EH (cell line): ENCODE measurements at regions not wholly inside any gene's neighbourhood (a gene's known extent, or its start where the extent isn't known, plus 50 kb on each side); places are given as distances from the start of the nearest gene placed in this dataset.
"Not testable (repeated sequence)": the region's sequence is repeated elsewhere in the genome, so short reads cannot be mapped to it uniquely, and the experiment has no call there.

Source experiments
- DNase-seq: peaks from one replicate; pipeline ENCODE4 v3.0.0-alpha.2; 2015; ENCODE audit warnings: low read depth

DNA sequence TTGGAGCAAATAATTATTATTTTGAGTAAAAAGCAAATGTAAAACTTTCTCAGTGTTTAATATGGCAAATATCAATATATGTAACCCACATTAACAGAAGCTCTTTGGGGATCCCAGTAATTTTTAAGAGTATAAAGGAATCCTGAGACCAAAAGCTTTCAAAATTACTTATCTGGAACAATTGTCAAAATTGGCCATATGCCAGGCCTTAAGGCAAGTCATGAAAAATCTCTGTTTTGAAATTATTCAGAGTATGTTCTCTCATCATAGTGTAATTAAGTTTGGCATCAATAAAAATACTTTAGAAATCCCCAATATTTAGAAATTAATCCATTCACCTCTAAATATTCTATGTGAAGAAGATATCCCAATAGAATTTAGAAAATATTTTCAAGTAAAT lies 225.3 kb upstream of the ARL4C start:
- no peak for DNase-seq

DNA sequence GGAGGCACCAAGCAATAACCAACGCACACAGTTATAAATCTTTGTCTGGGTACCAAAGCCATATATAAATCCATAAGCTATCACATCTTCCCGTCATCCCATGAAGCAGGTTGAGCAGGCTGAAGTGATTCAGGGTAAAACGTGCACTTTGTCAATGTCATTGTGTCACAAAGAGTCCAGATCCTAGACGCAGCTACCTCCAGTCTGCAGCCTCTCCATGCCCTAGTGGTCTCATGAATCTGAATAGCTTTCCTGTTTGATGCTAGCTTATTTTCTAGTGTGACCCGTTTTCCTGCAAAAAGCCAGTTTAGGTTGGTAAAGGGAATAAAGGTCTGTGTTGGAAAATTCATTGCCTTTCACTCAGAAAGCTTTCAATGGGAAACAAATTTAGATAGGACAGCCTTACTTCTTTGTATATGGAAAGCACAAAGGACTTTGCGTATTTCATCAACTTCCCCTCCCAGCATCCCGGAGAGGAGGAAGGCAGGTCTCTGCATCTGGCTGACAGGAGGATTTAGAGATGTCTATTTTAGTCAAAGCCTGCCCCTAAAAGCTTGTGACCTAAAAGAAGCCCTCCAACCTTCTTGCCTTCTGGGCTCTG lies 222.3 kb upstream of the ARL4C start:
- DNase-seq, result no peak

DNA sequence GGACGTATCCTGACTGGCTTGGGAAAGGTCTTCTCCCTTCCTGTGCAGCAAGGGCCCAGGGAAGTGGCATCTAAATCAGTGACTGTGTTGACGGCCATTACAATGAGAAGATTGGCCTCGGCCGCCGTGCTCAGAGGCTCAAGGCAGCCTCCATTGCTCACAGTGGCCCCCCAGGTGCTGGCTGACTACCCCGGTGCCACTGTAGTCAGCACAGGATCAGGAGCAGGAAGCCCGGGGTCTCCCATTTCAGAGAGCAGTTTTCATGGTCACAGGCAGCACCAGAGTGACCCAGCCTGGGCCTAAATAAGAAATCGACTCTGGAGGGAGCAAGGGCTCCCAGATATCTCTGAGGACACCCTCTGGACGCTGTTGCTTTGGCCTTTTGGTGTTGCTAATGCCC lies 219.4 kb upstream of the ARL4C start:
- DNase-seq, result no peak

DNA sequence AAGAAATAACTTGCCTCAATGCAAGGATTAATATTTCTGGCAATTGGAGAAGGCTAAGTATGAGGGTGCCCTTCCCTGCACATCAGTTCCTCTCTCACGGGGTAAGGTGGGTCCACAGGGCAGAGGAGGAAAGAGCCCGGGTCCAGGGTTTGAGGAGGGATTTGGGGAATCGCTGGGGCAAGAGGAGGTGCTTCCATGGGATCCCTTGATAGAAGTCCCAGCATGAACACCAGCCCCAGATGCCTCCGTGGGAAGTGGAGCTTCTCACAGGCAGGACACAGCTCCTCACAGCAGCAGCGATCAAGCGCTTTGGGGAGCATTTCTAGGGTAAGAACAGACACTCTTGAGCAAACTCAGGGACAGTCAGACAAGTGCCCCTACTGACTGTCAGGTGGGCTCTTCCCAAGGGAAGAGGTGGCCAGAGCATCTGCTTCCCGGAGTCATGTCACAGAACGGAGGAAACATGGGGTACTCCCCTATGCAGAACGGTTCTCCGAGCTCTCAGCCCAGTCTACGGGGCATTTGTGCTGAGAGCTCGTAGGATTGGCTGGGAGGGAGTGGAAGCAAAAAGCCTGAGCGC lies 218.9 kb upstream of the ARL4C start:
- no peak for DNase-seq

DNA sequence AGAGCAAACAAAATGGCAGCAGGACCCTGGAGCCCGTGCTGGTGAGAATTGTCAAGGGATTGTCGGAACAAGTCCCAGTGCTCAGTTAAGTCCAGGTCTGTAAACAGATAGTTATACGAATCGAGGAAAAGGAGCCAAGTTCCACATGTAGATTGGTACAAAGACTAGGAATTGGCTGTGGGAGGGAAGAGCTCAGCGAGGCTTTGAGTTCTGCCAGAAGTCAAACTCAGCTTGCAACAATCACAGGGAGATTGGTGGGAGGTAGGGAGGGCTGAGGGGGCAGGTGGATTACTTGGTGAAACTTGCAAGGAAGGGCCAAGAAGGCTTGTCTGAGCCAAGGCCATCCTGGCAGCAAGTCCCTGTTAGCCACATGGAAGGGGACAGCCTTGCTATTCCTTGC lies 217.8 kb upstream of the ARL4C start:
- no peak for DNase-seq

DNA sequence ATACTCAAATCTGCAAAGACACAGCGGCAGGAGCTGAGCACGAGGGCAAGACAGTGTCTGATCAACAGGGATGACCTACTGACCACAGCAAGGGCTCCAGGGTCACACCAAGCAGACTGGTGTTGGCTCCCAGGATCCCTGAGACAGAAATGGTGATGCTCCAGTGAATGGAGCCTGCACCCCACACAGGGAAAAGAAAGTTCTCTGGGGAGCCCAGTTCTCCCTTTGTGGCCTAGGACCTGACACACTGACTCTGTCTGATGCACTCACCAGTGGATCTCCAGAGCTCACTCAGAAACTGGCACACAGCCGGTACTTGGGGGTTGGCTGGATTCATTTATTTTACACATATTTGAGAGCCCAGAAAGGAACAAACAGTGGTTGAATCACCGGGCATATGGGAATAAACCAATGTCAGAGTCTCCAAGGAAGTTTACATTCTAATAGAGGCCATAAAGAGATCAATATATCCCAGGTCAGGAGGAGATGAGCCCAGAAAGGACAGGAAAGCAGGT lies 215.6 kb upstream of the ARL4C start:
- DNase-seq, result no peak

DNA sequence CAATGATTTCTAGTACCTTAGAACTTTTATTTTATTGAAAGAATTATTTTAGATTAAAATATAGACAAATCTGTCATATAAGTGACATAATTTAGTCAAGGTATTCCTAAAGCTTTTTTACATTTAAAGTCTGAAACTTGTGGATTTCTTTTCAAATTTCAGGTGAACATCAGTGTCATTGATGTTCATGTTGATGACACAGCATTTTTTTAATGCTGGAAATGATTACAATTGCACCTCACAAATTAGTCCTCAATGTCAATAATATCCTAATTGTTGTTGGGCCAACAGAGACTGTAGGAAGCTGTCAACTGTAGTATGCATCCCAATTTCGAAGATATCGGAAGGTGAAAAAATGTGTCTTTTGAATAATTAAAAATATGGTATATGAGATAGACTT lies 214.4 kb upstream of the ARL4C start:
- DNase-seq, result no peak

DNA sequence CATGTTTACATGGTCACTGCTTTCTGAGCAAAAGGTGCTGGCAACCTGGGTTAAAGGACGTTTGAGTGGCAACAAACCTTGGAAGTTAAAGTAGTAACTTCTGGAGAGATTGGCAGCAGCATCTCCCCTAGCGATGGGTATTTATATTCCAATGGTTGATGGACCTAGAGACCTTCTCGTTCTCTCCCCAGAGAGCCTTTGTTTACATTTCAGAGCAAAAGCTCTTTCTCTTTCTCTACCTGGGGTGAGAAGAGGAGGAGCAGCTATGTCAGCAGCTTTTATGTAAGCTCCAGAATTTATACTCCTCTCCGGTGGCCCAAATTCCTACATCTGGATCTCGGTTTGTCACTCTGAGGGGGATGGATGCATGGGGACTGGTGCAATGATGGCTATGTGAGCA lies 213.7 kb upstream of the ARL4C start:
- no peak for DNase-seq

DNA sequence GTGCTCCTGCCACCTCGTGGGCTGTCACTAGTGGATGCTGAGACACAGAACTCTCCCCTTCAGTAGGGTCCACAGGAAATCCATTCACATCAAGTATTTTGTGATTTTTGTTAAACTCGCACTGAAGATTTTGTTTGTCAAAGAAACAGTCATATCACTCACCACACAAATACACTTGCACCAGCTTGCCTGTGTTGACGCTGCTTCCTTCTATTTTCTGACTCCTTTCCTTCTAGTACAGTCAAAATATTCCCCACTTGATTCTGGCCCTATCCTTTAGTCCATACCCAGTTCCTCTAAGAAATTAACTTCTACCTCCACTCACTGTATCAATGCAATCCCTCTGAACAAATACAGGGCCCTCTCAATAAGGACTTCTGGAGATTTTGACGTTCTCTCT lies 213.2 kb upstream of the ARL4C start:
- DNase-seq, result no peak

DNA sequence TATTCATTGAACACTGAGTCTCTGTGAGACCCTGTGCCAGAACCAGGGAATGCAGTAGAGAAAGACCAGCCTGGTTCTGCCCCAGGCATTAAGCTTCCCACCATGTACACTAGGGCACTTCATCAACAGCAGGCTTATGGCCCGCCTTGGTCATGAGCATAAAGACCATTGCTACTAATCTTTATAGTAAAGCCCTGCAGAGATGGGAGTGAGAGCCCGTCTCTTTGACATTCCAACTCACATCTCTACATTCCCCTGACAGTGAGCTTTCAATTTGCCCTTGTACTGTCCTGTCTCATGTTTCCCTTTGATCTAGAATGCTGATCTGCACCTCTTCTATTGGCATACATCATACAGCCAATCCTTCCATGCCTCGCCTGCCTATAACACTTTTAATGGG lies 211.8 kb upstream of the ARL4C start:
- no peak for DNase-seq

DNA sequence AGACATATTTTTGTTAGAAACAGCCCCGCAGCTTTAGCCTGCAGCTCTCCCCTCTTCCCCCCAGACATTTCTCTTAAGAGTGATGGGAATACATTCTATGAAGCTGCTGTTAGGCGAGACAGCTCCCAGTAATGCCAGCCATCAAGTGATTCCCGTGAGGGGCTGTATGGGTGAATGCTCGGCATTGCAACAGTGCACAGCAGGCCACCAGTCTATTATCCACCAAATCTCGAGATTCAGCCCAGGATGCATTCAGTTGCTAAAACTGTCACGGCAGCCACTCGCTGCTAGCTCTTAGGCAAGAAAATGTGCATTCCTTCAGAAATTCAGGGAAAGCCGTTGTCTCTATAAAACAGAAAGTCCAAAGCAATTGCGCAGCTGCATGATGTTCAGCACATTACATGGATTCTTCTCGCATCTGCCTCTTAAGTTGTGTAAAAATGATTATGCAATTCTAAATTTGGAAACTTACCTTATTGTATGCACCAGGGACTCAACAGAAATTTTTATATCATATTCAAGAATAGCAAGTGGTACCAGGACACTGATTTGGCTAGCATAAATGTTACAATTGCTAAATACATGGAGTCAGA lies 211.3 kb upstream of the ARL4C start:
- DNase-seq, result peak; percentile 50

DNA sequence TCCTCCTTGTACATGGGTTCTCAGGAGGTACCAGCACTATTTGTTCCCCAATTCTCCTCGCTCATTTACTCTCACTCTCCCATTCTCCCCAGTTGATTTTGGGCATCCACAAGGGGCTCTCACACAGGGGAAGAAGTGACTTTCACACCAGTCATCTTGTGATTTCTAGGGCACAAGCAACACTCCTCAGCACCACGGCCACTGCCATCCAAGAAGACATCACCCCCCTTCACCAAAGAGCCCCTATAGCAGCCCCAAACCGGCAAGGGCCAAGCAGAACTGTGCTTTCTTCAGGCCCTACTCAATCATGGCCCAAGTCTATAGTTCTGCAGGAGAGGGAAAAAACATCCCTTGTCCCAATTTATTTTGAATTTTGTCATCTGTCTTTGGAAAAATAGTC lies 209.2 kb upstream of the ARL4C start:
- DNase-seq, result no peak

DNA sequence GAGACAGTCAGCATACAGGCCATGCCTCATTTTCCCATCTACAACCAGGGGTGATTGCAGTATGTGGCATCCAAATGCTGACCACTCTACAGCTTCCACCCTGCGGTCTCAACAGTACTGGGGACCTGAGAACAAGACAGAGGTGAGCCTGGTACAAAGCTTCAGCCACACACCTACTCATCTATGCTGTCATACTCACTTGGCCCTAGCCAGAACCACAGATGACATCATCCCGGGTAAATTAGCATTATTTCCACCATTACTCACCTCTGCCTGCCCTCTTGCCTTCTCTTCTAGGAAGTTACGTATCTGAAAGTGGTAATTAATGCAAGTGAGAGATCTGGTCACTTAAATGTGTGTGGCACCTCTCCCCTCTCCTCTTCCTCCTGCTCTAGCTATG lies 208.2 kb upstream of the ARL4C start:
- DNase-seq, result peak; percentile 50

DNA sequence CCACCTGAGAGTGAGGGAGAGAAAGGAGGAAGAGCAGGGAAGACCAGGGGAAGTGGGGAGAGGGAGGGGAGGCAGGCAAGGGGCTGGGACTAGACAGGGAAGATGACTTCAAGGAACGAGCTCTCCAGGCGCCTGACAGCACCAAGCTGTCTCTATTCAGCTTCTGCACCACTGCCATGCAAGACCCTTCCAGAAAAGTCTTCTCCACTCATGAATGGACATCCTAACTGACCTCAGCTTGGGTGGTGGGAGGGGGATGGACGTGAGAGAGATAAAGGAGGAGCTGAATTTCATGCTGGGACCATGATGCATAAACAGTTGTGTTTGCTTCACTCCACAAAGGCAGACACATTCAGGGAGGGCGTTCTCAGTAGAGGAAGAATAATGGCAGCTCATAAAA lies 206.4 kb upstream of the ARL4C start:
- DNase-seq, result no peak

DNA sequence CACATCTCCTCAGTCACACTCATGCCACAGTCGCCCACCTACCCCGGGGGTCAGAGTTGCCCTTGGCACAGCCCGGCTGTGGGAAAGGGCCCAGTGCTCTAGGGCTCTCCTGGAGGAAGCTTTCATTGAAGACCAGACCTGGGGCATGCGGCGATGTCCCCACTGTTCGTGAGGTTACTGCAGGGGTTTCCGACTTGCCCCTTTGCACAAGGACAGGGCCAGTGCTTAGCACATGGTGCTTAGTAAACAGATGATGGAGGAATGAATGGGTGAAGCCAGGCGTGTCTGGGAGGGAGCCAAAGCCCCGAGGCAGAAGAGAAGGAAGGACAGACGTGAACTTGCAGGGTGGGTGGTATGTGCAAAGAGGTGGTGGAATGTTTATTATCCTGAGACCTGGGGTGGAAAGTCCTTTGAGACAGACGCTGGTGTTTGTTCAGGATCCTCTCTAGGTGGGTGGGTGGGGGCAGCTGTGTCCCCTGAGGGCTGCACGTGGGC lies 205.9 kb upstream of the ARL4C start:
- DNase-seq, result peak; percentile 70

DNA sequence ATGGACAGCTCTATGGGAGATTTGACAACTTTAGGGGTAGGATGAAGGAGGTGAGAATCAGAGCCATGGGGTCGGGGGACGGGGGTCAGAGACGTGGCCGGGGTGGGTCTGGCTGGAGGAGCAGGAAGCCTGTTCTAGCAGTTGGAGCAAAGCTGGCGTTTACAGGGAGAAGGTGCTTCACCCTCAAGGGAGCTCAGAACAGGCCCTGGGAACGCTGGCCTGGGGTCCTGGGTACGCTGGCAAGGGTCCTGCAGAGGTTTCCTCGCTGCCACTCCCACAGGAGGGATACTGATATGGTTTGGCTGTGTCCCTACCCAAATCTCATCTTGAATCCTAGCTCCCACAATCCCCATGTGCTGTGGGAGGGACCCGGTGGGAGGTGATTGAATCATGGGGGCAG lies 205.0 kb upstream of the ARL4C start:
- no peak for DNase-seq

DNA sequence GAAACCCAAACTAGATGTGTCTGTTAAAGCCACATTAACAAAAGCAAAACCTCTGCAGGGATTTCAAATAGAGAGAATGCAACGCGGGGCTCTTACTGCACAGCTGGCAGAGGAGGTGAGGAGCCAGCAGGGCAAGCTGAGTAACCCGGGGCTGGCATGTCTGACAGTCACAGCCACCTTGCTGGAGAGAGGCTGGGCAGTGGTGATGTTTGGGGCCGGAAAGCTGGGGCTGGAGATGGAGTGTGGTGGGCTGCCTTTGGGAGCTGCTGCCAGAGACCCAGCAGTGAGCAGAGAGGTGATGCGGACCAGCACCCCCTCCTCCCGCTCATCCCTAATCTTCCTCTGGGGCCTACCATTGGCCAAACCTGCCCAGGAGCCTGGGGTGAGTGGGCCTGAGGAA lies 204.5 kb upstream of the ARL4C start:
- DNase-seq, result no peak

DNA sequence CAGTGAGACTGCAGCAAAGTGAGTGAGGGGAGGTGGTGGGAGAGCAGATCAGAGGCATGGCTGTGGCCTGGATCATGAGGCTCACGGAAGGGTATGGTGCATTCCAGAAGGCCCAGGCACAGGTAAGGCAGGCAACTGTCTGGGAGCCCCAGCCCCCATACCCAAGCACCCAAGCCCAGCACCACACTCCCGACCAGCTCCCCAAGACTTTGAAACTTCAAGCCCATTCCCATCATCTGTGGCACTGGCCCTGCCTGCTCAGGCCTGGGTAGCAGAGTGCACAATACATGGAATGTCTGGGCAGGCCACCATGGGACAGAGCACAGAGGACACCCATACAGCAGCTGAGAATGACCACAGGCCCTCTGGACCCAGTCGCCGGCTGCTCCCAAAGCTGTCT lies 202.6 kb upstream of the ARL4C start:
- no peak for DNase-seq

DNA sequence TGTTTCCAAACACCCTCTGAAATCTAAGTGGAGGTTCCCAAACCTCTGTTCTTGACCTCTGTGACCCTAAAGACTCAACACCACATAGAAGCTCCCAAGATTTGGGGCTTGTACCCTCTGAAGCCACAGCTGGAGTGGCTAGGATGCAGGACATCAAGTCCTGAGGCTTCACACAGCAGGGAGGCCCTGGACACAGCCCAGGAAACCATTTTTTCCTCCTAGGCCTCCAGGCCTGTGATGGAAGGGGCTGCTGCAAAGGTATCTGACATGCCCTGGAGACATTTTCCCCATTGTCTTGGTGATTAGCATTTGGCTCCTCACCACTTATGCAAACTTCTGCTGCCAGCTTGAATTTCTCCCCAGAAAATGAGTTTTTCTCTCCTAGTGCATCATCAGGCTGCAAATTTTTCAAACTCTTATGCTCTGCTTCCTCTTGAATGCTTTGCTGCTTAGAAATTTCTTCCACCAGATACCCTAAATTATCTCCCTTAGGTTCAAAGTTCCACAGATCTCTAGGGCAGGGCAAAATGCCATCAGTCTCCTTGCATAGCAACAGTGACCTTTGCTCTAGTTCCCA lies 200.5 kb upstream of the ARL4C start:
- not testable (repeated sequence) for DNase-seq

DNA sequence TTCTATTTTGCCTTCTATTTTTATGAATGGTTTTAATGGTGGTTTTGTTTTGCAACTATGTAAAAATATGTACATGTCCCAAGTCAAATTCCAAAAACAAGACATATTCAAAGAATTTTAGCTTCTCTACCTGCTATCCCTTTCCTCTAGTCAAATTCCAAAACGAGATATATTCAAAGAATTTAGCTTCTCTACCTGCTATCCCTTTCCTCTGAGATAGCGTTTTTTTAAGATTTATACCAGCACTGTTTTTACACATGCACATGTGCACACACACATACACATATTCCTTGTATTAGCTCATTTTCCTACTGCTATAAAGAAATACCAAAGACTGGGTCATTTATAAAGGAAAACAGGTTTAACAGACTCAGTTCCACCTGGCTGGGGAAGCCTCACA lies 199.1 kb upstream of the ARL4C start:
- no peak for DNase-seq

DNA sequence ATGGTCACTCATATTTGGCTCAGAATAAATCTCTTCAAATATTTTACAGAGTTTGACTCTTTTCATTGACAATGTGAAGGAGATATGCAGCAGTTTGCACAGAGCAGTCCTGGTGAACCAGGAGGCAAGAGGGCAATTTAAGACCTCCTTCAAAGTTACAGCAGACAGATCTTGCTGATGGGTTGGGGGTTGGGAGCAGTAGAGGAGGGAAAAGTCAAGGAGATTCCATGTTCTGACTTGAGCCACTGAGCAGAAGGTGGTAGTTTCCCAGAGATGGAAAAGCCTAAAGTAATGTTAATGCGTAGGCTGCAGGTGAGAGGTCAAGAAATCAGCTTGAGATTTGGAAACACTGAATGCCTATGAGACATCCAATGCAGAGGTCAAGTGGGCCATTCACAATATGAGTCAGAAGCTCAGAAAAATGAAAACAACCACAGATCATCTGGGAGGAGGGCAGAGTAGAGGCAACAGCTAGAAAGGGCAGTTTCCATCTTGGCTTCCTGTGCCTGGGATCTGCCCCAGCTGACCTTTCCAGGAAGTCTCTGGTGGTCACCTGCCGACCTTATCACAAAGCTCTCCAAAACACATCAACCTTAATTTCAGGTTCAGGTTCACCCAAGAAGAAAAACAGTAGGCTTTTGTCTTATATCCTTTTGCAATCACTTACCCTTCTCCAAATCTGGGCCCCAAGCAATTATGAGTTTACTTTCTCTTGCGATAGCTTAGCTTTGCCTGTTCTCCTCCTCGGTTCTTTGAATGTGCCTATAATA lies 197.5 kb upstream of the ARL4C start:
- DNase-seq, result peak; percentile 73

DNA sequence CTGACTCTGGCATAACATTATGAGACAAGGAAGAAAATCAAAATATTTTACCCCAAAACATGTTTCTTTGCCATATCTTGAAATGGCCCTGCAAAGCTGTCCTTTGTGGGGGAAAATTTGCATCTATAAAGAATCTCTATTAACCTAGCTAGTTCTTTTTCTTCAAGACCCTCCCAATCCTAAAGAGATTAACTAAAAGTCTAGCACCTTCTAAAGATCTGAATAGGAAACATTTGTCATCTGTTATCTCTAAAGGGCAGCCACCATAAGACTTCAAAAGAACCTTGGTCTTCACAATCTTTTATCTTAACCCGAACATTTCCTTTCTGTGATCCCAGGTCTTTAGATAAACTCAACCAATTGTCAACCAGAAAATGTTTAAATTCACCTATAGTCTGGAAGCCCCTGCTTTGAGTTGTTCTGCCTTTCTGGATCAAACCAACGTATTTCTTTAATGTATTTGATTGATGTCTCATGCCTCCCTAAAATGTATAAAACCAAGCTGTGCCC lies 196.9 kb upstream of the ARL4C start:
- not testable (repeated sequence) for DNase-seq
